Mesendoderm (in vitro differentiated cells): ENCODE measurements at regions not wholly inside any gene's neighbourhood (a gene's known extent, or its start where the extent isn't known, plus 50 kb on each side); places are given as distances from the start of the nearest gene placed in this dataset.

ENCODE experiments used
- DNase-seq: peaks from one replicate; pipeline ENCODE4 v3.0.0; 2013
- H2AK5ac ChIP-seq: 2 replicates; pipeline ENCODE4 v1.6.1; 2013; ENCODE audit warnings: low read length, inconsistent platforms
- H2BK120ac ChIP-seq: 2 replicates; pipeline ENCODE4 v1.6.1; 2013; ENCODE audit warnings: low read depth, mild to moderate bottlenecking, low read length, moderate library complexity, mixed read lengths
- H2BK15ac ChIP-seq: replicated peaks from 2 replicates; pipeline ENCODE4 v1.6.1; 2013; ENCODE audit warnings: low read depth, mild to moderate bottlenecking, moderate library complexity
- H2BK5ac ChIP-seq: 2 replicates; pipeline ENCODE4 v1.6.1; 2013; ENCODE audit warnings: low read length, inconsistent platforms
- H3K18ac ChIP-seq: 2 replicates; pipeline ENCODE4 v1.6.1; 2013; ENCODE audit warnings: mild to moderate bottlenecking, low read length, mixed read lengths
- H3K23ac ChIP-seq: one replicate; pipeline ENCODE4 v1.6.1; 2013; ENCODE audit warnings: low read length
- H3K27ac ChIP-seq: 2 replicates; pipeline ENCODE4 v1.5.1; 2013; ENCODE audit warnings: low read depth, mild to moderate bottlenecking, inconsistent platforms, low read length, moderate library complexity
- H3K27me3 ChIP-seq: 2 replicates; pipeline ENCODE4 v1.6.1; 2013; ENCODE audit warnings: low read length, control low read depth, mild to moderate bottlenecking, inconsistent platforms; ENCODE audit not compliant: insufficient read depth, poor library complexity
- H3K36me3 ChIP-seq: 2 replicates; pipeline ENCODE4 v1.6.1; 2013; ENCODE audit warnings: low read length, inconsistent platforms; ENCODE audit not compliant: control insufficient read depth, insufficient read depth
- H3K4ac ChIP-seq: one replicate; pipeline ENCODE4 v1.6.1; 2013; ENCODE audit warnings: low read depth, mild to moderate bottlenecking, low read length, moderate library complexity
- H3K4me1 ChIP-seq: 2 replicates; pipeline ENCODE4 v1.6.1; 2013; ENCODE audit warnings: low read depth, low read length, inconsistent platforms; ENCODE audit not compliant: control insufficient read depth
- H3K4me2 ChIP-seq: 2 replicates; pipeline ENCODE4 v1.6.1; 2013; ENCODE audit warnings: low read length
- H3K4me3 ChIP-seq: 2 replicates; pipeline ENCODE4 v1.5.1; 2013; ENCODE audit warnings: mild to moderate bottlenecking, low read length
- H3K56ac ChIP-seq: one replicate; pipeline ENCODE4 v1.6.1; 2013; ENCODE audit warnings: low read length
- H3K79me1 ChIP-seq: 2 replicates; pipeline ENCODE4 v1.6.1; 2013; ENCODE audit warnings: low read length, inconsistent platforms
- H3K79me2 ChIP-seq: 2 replicates; pipeline ENCODE4 v1.6.1; 2013; ENCODE audit warnings: mild to moderate bottlenecking, low read length; ENCODE audit not compliant: control insufficient read depth, insufficient read depth
- H3K9ac ChIP-seq: 2 replicates; pipeline ENCODE4 v1.6.1; 2013; ENCODE audit warnings: low read length, inconsistent platforms
- H4K5ac ChIP-seq: one replicate; pipeline ENCODE4 v1.6.1; 2013; ENCODE audit warnings: low read length
- H4K8ac ChIP-seq: one replicate; pipeline ENCODE4 v1.6.1; 2013; ENCODE audit warnings: low read depth, mild to moderate bottlenecking, control low read depth, low read length, moderate library complexity
- WGBS: extraction: QIAGEN DNeasy Blood & Tissue Kit; methylation state at CpG from one replicate; pipeline ENCODE4 v1.1.7; 2013; ENCODE audit warnings: low lambda C conversion rate, missing lambda C conversion rate; ENCODE audit not compliant: insufficient coverage; ENCODE audit errors: extremely low coverage; 5-methylcytosine and 5-hydroxymethylcytosine counted together

- H3K9ac ChIP-seq: no peak overlapping the region
- no peak overlapping the region for H2AK5ac ChIP-seq
- no peaks in the 10 kb centered on the region for H3K36me3 ChIP-seq
- H3K79me1 ChIP-seq: no peaks in the 10 kb centered on the region
- no peak overlapping the region for H2BK15ac ChIP-seq
- no peaks in the 10 kb centered on the region for H3K79me2 ChIP-seq
- H3K4me3 ChIP-seq: no peak overlapping the region
- H3K4me1 ChIP-seq: no peaks in the 10 kb centered on the region
- H3K27ac ChIP-seq: no peak overlapping the region
- no peak overlapping the region for H3K18ac ChIP-seq
- H3K27me3 ChIP-seq: no peaks in the 10 kb centered on the region
- no peak overlapping the region for H4K5ac ChIP-seq
- no peak overlapping the region for H3K23ac ChIP-seq
- H2BK5ac ChIP-seq: no peak overlapping the region
- no peak overlapping the region for H4K8ac ChIP-seq
- H3K4me2 ChIP-seq: no peak overlapping the region
- WGBS: no CpG with 5 or more reads among the region's 5 CpGs
- H3K56ac ChIP-seq: no peak overlapping the region
- H3K4ac ChIP-seq: no peak overlapping the region
- no peak for DNase-seq
- no peak overlapping the region for H2BK120ac ChIP-seq
These were observed 230.4 kb upstream of the PUM3 start for GRCh38 chr9:3074247-3074646.

DNA sequence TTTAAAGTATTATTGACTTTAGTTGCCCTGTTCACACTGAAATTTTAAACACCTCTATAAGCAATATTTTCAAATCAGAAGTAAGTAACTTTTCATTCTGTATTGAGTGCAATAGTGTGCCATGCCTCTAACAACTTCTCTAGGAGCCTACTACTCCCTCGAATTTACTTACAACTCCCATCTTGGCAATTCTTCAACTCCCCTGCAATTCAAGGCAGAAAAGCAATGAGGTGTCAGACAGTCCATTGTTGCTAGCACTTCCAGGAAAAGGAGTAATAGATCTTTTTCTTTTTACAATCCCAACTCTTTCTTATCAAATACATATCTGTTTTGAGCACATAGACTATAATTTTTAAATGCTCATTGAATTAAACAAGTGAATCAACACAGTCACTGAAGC is 222.7 kb upstream of the PUM3 start:
- H3K4ac ChIP-seq: no peak overlapping the region
- H3K27me3 ChIP-seq: no peaks in the 10 kb centered on the region
- H3K4me1 ChIP-seq: no peaks in the 10 kb centered on the region
- H3K36me3 ChIP-seq: no peaks in the 10 kb centered on the region
- H3K27ac ChIP-seq: no peak overlapping the region
- no peak overlapping the region for H3K9ac ChIP-seq
- no peaks in the 10 kb centered on the region for H3K79me1 ChIP-seq
- no peak overlapping the region for H3K4me3 ChIP-seq
- H4K8ac ChIP-seq: no peak overlapping the region
- no peak overlapping the region for H3K56ac ChIP-seq
- DNase-seq: no peak
- no peak overlapping the region for H2BK120ac ChIP-seq
- H3K23ac ChIP-seq: no peak overlapping the region
- no peak overlapping the region for H4K5ac ChIP-seq
- no peak overlapping the region for H2BK15ac ChIP-seq
- no peak overlapping the region for H3K4me2 ChIP-seq
- H3K18ac ChIP-seq: no peak overlapping the region
- no peak overlapping the region for H2AK5ac ChIP-seq
- H2BK5ac ChIP-seq: no peak overlapping the region
- WGBS: no CpG with 5 or more reads among the region's 1 CpG
- H3K79me2 ChIP-seq: no peaks in the 10 kb centered on the region

GRCh38 chr9:3059781-3060468 is 216.0 kb upstream of the PUM3 start:
- Histone ChIP-seq H3K56ac (no peak overlapping the region), H3K4me3 (no peak overlapping the region), H3K4me2 (no peak overlapping the region), H2BK5ac (no peak overlapping the region), H3K27me3 (no peaks in the 10 kb centered on the region), H3K79me2 (no peaks in the 10 kb centered on the region), H4K5ac (no peak overlapping the region), H3K27ac (no peak overlapping the region), H2BK15ac (peak overlapping the region; percentile 36), H4K8ac (no peak overlapping the region), H3K79me1 (no peaks in the 10 kb centered on the region), H3K36me3 (no peaks in the 10 kb centered on the region), H3K4me1 (no peaks in the 10 kb centered on the region), H3K23ac (no peak overlapping the region), H3K9ac (no peak overlapping the region), H3K4ac (no peak overlapping the region), H2BK120ac (peak overlapping the region; percentile 73), H2AK5ac (no peak overlapping the region), H3K18ac (no peak overlapping the region)
- peak; percentile 83 for DNase-seq
- WGBS: no CpG with 5 or more reads among the region's 3 CpGs

GRCh38 chr9:3058409-3058808 is 214.5 kb upstream of the PUM3 start:
- H3K23ac ChIP-seq: no peak overlapping the region
- H3K18ac ChIP-seq: no peak overlapping the region
- H3K79me2 ChIP-seq: no peaks in the 10 kb centered on the region
- no peak overlapping the region for H3K4ac ChIP-seq
- no peak overlapping the region for H4K8ac ChIP-seq
- no peak overlapping the region for H2BK5ac ChIP-seq
- no peaks in the 10 kb centered on the region for H3K36me3 ChIP-seq
- H3K4me2 ChIP-seq: no peak overlapping the region
- no peak overlapping the region for H3K9ac ChIP-seq
- no peak overlapping the region for H3K4me3 ChIP-seq
- no peaks in the 10 kb centered on the region for H3K4me1 ChIP-seq
- H3K27me3 ChIP-seq: no peaks in the 10 kb centered on the region
- WGBS: no CpG with 5 or more reads among the region's 2 CpGs
- H3K27ac ChIP-seq: no peak overlapping the region
- no peak overlapping the region for H2BK15ac ChIP-seq
- no peak overlapping the region for H2BK120ac ChIP-seq
- no peak for DNase-seq
- H3K56ac ChIP-seq: no peak overlapping the region
- no peak overlapping the region for H2AK5ac ChIP-seq
- H4K5ac ChIP-seq: no peak overlapping the region
- H3K79me1 ChIP-seq: no peaks in the 10 kb centered on the region

DNA sequence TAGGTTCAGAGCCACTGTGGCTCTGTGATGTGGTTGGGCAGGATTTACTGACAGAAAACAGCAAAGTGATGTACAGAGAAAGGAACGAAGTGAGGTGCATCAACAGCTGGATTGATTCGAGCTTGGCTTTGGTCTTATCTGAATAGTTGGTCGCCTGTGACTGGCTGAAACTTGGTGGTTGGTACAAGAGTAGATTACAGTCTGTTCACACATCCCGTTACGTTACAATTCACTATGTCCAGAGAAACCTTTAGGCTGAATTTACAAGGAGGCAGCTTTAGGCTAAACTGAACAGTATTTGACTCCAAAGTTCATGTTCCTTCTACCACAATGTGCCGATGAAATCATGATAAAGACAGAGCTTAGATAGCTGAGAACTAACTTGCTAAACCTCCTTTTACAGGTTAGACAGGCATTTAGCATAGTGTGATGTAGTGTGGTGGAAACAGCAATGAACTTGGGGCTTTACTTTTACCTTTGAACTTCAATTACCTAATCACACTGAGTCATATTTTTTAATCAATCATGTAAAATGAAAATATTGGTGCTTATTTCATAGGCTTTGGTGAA is 210.2 kb upstream of the PUM3 start:
- no CpG with 5 or more reads among the region's 6 CpGs for WGBS
- Histone ChIP-seq H2AK5ac (no peak overlapping the region), H3K79me1 (no peaks in the 10 kb centered on the region), H4K5ac (no peak overlapping the region), H3K23ac (no peak overlapping the region), H2BK120ac (no peak overlapping the region), H3K4ac (no peak overlapping the region), H2BK15ac (no peak overlapping the region), H3K4me1 (no peaks in the 10 kb centered on the region), H3K36me3 (no peaks in the 10 kb centered on the region), H3K27me3 (no peaks in the 10 kb centered on the region), H3K4me2 (no peak overlapping the region), H3K79me2 (no peaks in the 10 kb centered on the region), H3K56ac (no peak overlapping the region), H2BK5ac (no peak overlapping the region), H3K4me3 (no peak overlapping the region), H3K18ac (no peak overlapping the region), H3K27ac (no peak overlapping the region), H4K8ac (no peak overlapping the region), H3K9ac (no peak overlapping the region)
- no peak for DNase-seq

DNA sequence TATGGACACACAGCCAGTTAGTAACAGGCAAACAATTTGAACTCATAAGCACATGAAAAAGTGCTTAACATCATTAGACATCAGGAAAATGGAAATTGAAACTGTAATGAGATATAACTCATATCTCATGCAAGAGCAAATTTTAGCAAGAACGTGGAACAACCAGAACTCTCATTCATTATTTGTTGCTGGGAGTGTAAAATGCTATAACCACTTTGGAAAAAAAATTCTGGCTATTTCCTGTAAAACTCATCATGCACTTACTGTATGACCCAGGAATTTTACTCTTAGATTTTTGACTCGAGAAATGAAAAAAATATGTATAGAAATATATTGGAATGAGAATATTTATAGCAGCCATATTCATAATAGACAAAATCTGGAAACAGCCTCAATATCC is 205.7 kb upstream of the PUM3 start:
- no peak overlapping the region for H3K27ac ChIP-seq
- no peak overlapping the region for H3K4me3 ChIP-seq
- no CpG with 5 or more reads among the region's 2 CpGs for WGBS

More for the DNA sequence above, 205.7 kb upstream of the PUM3 start:
- Histone ChIP-seq H3K79me2 (no peaks in the 10 kb centered on the region), H3K18ac (no peak overlapping the region), H3K4ac (no peak overlapping the region), H2BK15ac (no peak overlapping the region), H3K4me2 (no peak overlapping the region), H2AK5ac (no peak overlapping the region), H2BK5ac (no peak overlapping the region), H3K27me3 (no peaks in the 10 kb centered on the region), H3K4me1 (no peaks in the 10 kb centered on the region), H3K36me3 (no peaks in the 10 kb centered on the region), H4K8ac (no peak overlapping the region), H3K56ac (no peak overlapping the region), H3K9ac (no peak overlapping the region), H2BK120ac (no peak overlapping the region), H3K79me1 (no peaks in the 10 kb centered on the region), H3K23ac (no peak overlapping the region), H4K5ac (no peak overlapping the region)
- no peak for DNase-seq
